COLO829 (cell line): ENCODE measurements at regions not wholly inside any gene's neighbourhood (a gene's known extent, or its start where the extent isn't known, plus 50 kb on each side); places are given as distances from the start of the nearest gene placed in this dataset.

Source experiments
- DNase-seq: peaks from one replicate; pipeline ENCODE4 v3.0.0; 2012; ENCODE audit warnings: low spot score

- DNase-seq = no peak
These were observed 146.3 kb upstream of the EEPD1 start for GRCh38 chr7:36006636-36007229.

GRCh38 chr7:36010656-36011587 lies 142.1 kb upstream of the EEPD1 start:
- DNase-seq = no peak

- no peak for DNase-seq
These were observed 141.5 kb upstream of the EEPD1 start for GRCh38 chr7:36011588-36011965.

GRCh38 chr7:36013246-36014014 lies 139.6 kb upstream of the EEPD1 start:
- DNase-seq = no peak

GRCh38 chr7:36014961-36015360 lies 138.1 kb upstream of the EEPD1 start:
- no peak for DNase-seq

- DNase-seq = no peak
These were observed 137.3 kb upstream of the EEPD1 start for GRCh38 chr7:36015733-36016132.

GRCh38 chr7:36016648-36017047 lies 136.4 kb upstream of the EEPD1 start:
- DNase-seq = no peak

GRCh38 chr7:36017111-36017510 lies 135.9 kb upstream of the EEPD1 start:
- no peak for DNase-seq

GRCh38 chr7:36018816-36019484 lies 134.1 kb upstream of the EEPD1 start:
- no peak for DNase-seq

GRCh38 chr7:36019538-36019937 lies 133.5 kb upstream of the EEPD1 start:
- DNase-seq = no peak

- no peak for DNase-seq
These were observed 133.1 kb upstream of the EEPD1 start for GRCh38 chr7:36019980-36020379.

GRCh38 chr7:36021367-36021766 lies 131.7 kb upstream of the EEPD1 start:
- DNase-seq = no peak

- DNase-seq = no peak
These were observed 131.0 kb upstream of the EEPD1 start for GRCh38 chr7:36021917-36022550.

- DNase-seq = no peak
These were observed 130.0 kb upstream of the EEPD1 start for GRCh38 chr7:36023033-36023560.

GRCh38 chr7:36025190-36025589 lies 127.9 kb upstream of the EEPD1 start:
- DNase-seq = no peak

GRCh38 chr7:36029311-36029710 lies 123.7 kb upstream of the EEPD1 start:
- no peak for DNase-seq

GRCh38 chr7:36029853-36030515 lies 123.1 kb upstream of the EEPD1 start:
- DNase-seq = no peak

- DNase-seq = peak; percentile 49
These were observed 120.7 kb upstream of the EEPD1 start for GRCh38 chr7:36032361-36032818.

GRCh38 chr7:36034020-36034419 lies 119.0 kb upstream of the EEPD1 start:
- no peak for DNase-seq

GRCh38 chr7:36035186-36035585 lies 117.9 kb upstream of the EEPD1 start:
- no peak for DNase-seq

- DNase-seq = peak; percentile 37
These were observed 116.5 kb upstream of the EEPD1 start for GRCh38 chr7:36036590-36036989.
